ENCODE measurements at regions not wholly inside any gene's neighbourhood (a gene's known extent, or its start where the extent isn't known, plus 50 kb on each side); places are given as distances from the start of the nearest gene placed in this dataset.

DNA sequence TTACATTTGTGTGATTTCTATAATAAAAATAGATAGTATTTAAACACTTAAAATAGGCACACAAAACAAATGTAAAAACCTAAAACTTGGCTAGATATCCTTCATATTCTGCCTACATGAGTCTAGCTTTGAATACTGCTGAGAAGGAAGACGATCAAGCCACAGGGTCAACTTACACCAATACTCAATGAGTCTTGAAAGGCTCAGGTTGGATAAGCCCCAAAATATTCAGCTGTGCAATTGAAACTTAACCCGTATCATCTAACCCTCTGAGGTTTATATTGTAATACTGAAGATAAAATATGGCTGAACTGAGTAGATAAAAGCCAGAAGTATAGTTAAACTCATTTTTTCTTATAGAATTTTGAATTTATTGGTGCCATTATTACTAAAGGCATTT lies 313.0 kb upstream of the NRXN1 start:
- TF ChIP-seq, protein P1, sequence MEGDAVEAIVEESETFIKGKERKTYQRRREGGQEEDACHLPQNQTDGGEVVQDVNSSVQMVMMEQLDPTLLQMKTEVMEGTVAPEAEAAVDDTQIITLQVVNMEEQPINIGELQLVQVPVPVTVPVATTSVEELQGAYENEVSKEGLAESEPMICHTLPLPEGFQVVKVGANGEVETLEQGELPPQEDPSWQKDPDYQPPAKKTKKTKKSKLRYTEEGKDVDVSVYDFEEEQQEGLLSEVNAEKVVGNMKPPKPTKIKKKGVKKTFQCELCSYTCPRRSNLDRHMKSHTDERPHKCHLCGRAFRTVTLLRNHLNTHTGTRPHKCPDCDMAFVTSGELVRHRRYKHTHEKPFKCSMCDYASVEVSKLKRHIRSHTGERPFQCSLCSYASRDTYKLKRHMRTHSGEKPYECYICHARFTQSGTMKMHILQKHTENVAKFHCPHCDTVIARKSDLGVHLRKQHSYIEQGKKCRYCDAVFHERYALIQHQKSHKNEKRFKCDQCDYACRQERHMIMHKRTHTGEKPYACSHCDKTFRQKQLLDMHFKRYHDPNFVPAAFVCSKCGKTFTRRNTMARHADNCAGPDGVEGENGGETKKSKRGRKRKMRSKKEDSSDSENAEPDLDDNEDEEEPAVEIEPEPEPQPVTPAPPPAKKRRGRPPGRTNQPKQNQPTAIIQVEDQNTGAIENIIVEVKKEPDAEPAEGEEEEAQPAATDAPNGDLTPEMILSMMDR (IDR thresholded peaks at IDR 0.05 in 4 of 5, conservative IDR thresholded peaks at IDR 0.05 in 1 of 5), result no peak
- no peak for TF ChIP-seq POLR2A (IDR thresholded peaks at IDR 0.05)

Data from gastrocnemius medialis (tissue), 4 donors.